Adipocyte (in vitro differentiated cells): ENCODE measurements at regions not wholly inside any gene's neighbourhood (a gene's known extent, or its start where the extent isn't known, plus 50 kb on each side); places are given as distances from the start of the nearest gene placed in this dataset.
A peak's percentile ranks its signal among the peaks of the same experiment; 100 is the strongest.

Source experiments
- DNase-seq: peaks from one replicate; pipeline ENCODE4 v3.0.0-alpha.2; 2015; ENCODE audit warnings: low read depth
- H3K27me3 ChIP-seq: replicated peaks from 2 replicates; pipeline ENCODE4 v1.7.0; 2013; ENCODE audit warnings: mild to moderate bottlenecking, low read length, moderate library complexity; ENCODE audit not compliant: control insufficient read depth, insufficient read depth
- H3K36me3 ChIP-seq: 2 replicates; pipeline ENCODE4 v1.7.0; 2013; ENCODE audit warnings: low read length, mild to moderate bottlenecking, moderate library complexity; ENCODE audit not compliant: control insufficient read depth, insufficient read depth, severe bottlenecking
- H3K4me1 ChIP-seq: 2 replicates; pipeline ENCODE4 v1.7.0; 2013; ENCODE audit warnings: mild to moderate bottlenecking, low read length, moderate library complexity; ENCODE audit not compliant: control insufficient read depth, insufficient read depth
- H3K4me3 ChIP-seq: 2 replicates; pipeline ENCODE4 v1.7.0; 2013; ENCODE audit warnings: mild to moderate bottlenecking, low read length, moderate library complexity
- H3K9ac ChIP-seq: 2 replicates; pipeline ENCODE4 v1.7.0; 2013; ENCODE audit warnings: mild to moderate bottlenecking, low read length, moderate library complexity
- H3K9me3 ChIP-seq: 2 replicates; pipeline ENCODE4 v1.7.0; 2013; ENCODE audit warnings: mild to moderate bottlenecking, low read length, moderate library complexity; ENCODE audit not compliant: control insufficient read depth

DNA sequence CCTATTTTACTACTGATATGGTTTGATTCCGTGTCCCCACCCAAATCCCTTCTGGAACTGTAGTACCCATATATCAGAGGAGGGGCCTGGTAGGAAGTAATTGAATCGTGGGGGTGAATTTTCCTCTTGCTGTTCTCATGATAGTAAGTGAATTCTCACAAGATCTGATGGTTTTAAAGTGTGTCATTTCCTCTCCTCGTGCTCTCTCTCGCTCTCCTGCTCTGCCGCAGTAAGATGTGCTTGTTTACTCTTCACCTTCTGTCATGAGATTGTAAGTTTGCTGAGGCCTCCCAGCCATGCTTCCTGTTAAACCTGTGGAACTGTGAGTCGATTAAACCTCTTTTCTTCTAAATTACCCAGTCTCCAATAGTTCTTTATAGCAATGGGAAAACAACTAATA, 81.2 kb upstream of the ZBTB20 start:
- Histone ChIP-seq H3K9ac (no peak overlapping the region), H3K27me3 (no peaks in the 10 kb centered on the region), H3K9me3 (no peaks in the 10 kb centered on the region), H3K36me3 (no peaks in the 10 kb centered on the region), H3K4me3 (no peak overlapping the region), H3K4me1 (peaks cover 35% of the 10 kb centered on the region)
- no peak for DNase-seq

DNA sequence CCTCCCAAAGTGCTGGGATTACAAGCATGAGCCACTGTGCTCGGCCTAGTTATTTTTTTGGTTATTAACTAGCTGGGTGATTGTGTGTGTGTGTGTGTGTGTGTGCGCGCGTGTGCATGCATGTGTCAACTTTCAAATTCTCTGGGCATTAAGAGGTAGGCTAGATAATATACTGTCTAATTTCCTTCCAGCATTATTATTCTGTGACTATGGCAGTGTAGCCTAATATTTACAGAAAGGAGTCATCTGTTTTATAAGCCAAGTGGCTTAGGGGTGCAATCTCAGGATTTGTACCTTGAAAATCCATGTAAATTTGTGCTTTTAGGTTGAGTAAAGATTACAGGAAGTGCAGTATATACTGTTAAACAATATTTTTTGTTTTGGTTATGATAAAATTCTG, 85.1 kb upstream of the ZBTB20 start:
- H3K4me1 ChIP-seq = peaks cover 30% of the 10 kb centered on the region
- no peaks in the 10 kb centered on the region for H3K27me3 ChIP-seq
- H3K36me3 ChIP-seq = no peaks in the 10 kb centered on the region
- H3K9ac ChIP-seq = no peak overlapping the region
- H3K4me3 ChIP-seq = no peak overlapping the region
- no peaks in the 10 kb centered on the region for H3K9me3 ChIP-seq
- no peak for DNase-seq

DNA sequence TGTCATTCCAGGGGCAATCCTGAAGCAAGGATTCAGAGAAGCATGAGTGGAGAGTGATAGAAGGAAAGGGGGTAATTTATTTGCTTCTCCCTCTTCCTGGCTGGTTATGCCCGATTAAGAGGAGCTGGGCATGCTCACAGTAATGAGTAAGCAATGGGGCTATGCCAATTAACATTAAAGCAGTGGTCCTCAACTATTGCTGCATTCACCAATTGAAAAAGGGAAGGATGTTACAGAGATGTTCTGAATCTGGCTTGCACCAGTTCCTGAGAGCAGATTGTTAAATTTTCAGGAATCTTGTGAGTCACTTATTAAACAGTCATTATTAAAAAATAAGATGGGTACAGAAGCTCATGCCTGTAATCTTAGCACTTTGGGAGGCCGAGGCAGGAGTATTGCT, 85.9 kb upstream of the ZBTB20 start:
- Histone ChIP-seq H3K4me1 (peaks cover 21% of the 10 kb centered on the region), H3K4me3 (no peak overlapping the region)

DNA sequence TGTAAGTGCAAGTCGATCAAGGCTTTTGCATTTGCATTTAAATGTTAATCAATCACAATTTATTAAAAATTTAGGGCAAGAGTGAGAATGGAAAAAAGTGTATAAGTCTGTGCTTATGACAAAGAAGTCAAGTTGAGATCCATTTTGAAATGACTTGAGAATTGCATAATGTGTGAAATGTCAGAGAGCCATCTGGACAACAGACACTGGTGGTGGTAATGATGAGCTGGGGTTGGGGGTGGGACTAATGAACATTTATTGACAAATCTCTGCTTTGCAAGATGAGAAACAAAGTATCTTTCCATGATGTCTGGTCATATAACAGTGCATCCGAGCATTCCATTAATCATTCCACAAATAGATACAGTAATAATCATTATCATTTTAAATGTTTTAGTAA, 89.4 kb upstream of the ZBTB20 start:
- Histone ChIP-seq H3K36me3 (no peaks in the 10 kb centered on the region), H3K4me3 (no peak overlapping the region), H3K4me1 (peaks cover 17% of the 10 kb centered on the region), H3K9me3 (no peaks in the 10 kb centered on the region), H3K9ac (no peak overlapping the region), H3K27me3 (no peaks in the 10 kb centered on the region)
- no peak for DNase-seq

More for the DNA sequence above, 85.9 kb upstream of the ZBTB20 start:
- H3K36me3 ChIP-seq = no peaks in the 10 kb centered on the region
- no peaks in the 10 kb centered on the region for H3K9me3 ChIP-seq
- no peak for DNase-seq
- no peak overlapping the region for H3K9ac ChIP-seq
- no peaks in the 10 kb centered on the region for H3K27me3 ChIP-seq

DNA sequence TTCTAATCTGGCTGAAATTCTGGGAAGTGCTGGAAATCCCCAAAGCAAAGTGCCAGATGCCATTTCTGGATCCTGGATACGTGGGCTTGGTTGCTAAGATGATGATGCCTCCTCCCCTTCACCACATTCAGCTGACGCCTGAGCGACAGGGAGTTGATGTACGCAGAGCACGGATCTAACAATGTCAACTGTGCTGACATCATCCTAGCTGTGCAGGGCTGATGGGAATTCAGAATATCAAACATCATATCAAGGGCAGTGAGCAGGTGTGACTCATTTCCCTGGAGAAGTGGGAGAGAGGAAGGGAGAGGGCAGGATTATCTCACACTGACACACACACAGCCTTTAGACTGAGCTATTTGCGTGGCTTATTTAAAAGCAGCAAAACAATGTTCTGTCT, 92.6 kb upstream of the ZBTB20 start:
- H3K9me3 ChIP-seq = no peaks in the 10 kb centered on the region
- peak; percentile 76 for DNase-seq
- H3K36me3 ChIP-seq = no peaks in the 10 kb centered on the region
- H3K27me3 ChIP-seq = no peaks in the 10 kb centered on the region
- peak overlapping the region; percentile 63 for H3K4me3 ChIP-seq
- no peak overlapping the region for H3K9ac ChIP-seq
- H3K4me1 ChIP-seq = peaks cover 12% of the 10 kb centered on the region

DNA sequence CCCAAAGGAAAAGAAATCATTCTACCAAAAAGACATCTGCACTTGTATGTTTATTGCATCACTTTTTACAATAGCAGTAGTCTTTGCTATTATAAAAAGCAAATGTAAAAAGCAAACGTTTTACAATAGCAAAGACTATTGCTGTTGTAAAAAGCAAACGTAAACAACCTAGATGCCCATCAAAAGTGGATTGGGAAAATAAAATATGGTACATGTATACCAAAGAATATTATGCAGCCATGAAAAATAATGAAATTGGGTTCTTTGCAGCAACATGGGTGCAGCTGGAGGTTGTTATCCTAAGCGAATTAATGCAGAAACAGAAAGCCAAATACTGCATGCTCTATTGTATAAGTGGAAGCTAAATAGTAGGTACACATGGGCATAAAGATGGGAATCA, 97.3 kb upstream of the ZBTB20 start:
- no peaks in the 10 kb centered on the region for H3K9me3 ChIP-seq
- no peaks in the 10 kb centered on the region for H3K27me3 ChIP-seq
- H3K36me3 ChIP-seq = no peaks in the 10 kb centered on the region
- H3K4me3 ChIP-seq = no peak overlapping the region
- DNase-seq = no peak
- no peak overlapping the region for H3K9ac ChIP-seq
- peaks cover 31% of the 10 kb centered on the region for H3K4me1 ChIP-seq

DNA sequence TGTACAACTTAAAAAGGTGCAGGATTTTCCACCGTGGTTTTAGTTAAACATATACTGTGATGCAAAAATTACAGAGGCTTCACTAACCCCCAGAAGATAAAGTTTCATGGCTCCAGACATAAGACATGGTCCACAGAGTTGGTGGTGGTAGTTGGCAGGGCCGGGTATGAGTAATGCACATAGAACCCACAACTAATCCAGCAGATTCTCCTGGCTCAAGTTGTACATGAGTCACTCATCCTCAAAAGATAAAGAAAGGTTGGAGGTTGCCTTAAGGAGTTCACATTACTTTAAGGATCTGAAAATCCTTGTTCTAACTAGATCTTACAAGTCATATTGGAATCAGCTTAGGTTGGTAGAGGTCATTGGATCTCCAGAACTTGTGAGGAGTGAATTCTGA, 98.3 kb upstream of the ZBTB20 start:
- no peak overlapping the region for H3K4me3 ChIP-seq
- no peaks in the 10 kb centered on the region for H3K36me3 ChIP-seq
- peaks cover 24% of the 10 kb centered on the region for H3K4me1 ChIP-seq
- peak; percentile 85 for DNase-seq
- no peak overlapping the region for H3K9ac ChIP-seq
- no peaks in the 10 kb centered on the region for H3K27me3 ChIP-seq
- H3K9me3 ChIP-seq = no peaks in the 10 kb centered on the region

DNA sequence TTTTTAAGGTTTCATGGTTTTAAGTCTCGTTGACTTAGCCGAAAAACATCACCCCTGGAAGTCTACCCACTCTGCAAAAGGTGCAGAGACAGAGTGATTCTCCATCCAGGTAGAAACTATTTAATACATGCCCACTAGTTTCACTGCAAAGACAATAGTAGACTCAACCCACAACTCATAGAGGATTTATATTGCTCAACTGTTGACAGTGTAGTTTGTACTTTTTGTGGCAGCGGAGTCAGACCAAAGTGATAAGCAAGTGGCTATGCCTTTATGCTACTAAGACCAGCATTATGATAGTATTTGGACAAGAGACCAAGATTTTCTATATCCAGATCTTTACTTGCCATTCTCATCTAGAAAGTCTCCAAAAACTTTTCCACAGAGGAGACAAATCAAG, 98.8 kb upstream of the ZBTB20 start:
- Histone ChIP-seq H3K9me3 (no peaks in the 10 kb centered on the region), H3K4me3 (no peak overlapping the region)
- peak; percentile 15 for DNase-seq

DNA sequence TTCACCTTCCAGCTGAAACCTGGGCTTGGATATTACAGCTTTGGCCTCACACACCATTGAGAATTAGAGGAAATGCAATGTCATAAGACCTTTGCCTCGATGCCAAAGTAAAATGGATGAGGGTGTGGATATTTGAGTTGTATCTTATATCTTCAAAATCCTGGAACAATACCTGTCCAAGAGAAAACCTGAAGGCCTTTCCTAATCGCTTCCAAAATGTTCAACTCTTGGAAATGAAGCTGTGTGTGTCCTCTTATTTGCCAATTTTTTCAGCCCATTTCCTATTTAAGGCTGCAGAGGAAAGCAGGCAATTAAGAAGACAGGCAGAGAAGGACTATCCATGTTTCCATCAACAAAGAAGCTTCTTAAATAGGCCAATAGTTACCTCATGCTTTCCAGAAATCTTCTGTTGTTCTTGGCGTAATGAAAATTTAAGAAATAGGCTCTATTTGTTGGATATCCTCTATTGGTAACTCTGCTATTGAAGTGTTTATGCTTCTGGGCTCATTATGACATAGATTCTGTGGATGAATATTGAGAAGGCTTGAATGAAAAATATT, 99.5 kb upstream of the ZBTB20 start:
- no peak overlapping the region for H3K9ac ChIP-seq
- H3K9me3 ChIP-seq = no peaks in the 10 kb centered on the region
- no peaks in the 10 kb centered on the region for H3K36me3 ChIP-seq
- peaks cover 23% of the 10 kb centered on the region for H3K4me1 ChIP-seq
- H3K4me3 ChIP-seq = no peak overlapping the region
- no peak for DNase-seq
- no peaks in the 10 kb centered on the region for H3K27me3 ChIP-seq

More for the DNA sequence above, 98.8 kb upstream of the ZBTB20 start:
- H3K27me3 ChIP-seq = no peaks in the 10 kb centered on the region
- no peaks in the 10 kb centered on the region for H3K36me3 ChIP-seq
- no peak overlapping the region for H3K9ac ChIP-seq
- H3K4me1 ChIP-seq = peaks cover 23% of the 10 kb centered on the region

DNA sequence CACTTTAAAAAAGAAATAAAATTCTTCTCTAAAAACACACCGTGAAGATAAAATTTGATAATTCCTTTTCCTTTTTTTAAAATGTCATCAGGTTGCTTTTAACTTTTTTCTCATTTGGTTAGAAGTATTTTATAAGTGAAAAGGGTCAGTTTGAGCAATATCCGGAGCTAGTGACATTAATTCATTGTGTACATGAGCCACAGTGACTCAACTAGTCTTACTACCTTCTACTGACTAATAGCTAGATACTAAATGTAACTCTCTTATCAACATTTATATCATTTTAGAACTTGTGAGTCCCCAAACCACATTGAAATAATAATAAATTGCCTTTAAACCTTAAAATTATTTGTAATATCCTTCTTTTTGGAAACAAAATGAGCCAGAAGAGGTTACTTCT, 101.2 kb upstream of the ZBTB20 start:
- DNase-seq = peak; percentile 16
- H3K36me3 ChIP-seq = no peaks in the 10 kb centered on the region
- no peaks in the 10 kb centered on the region for H3K9me3 ChIP-seq
- no peaks in the 10 kb centered on the region for H3K27me3 ChIP-seq
- H3K4me1 ChIP-seq = peaks cover 23% of the 10 kb centered on the region
- no peak overlapping the region for H3K4me3 ChIP-seq
- H3K9ac ChIP-seq = no peak overlapping the region

DNA sequence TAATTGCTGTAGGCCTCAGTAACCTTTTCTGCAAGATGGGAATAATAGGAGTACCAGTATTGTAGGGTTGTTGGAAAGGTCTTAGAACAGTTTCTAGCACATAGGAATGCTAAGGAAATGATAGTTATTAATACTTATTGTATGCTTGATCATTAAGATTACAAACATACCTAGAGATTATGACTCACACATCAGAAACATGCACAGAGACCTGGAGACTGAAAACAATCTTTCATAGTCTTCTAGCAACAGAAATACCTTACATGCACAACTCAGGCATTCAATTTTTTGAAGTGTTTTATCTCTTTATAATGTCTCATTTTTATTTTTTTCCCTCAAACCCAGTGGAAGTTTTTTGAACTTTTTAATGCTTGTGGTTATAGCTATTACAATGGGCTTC, 104.4 kb upstream of the ZBTB20 start:
- Histone ChIP-seq H3K36me3 (no peaks in the 10 kb centered on the region), H3K9me3 (peaks cover 7% of the 10 kb centered on the region), H3K9ac (no peak overlapping the region), H3K4me3 (no peak overlapping the region), H3K27me3 (no peaks in the 10 kb centered on the region), H3K4me1 (peaks cover 13% of the 10 kb centered on the region)
- DNase-seq = no peak

DNA sequence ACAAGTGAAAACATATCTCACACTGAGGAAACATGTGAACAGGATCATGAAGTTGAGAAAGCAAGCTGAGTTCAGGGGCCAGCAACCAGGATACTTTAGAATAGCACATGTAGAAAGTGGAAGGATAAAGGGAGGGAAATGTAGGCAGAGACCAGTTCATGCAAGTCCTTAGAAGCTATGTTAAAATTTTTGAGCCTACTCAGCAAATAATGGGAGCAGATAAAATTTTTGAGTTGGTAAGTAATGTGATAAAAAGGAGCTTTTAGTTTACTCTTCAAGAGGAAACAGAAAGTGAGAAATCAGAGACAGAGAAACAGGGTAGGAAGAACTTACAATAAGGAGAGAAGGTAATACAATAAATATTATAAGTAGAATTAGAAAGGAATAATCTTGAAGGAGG, 105.6 kb upstream of the ZBTB20 start:
- Histone ChIP-seq H3K27me3 (no peaks in the 10 kb centered on the region), H3K36me3 (no peaks in the 10 kb centered on the region), H3K9me3 (peaks cover 10% of the 10 kb centered on the region), H3K4me3 (no peak overlapping the region), H3K4me1 (peaks cover 8% of the 10 kb centered on the region), H3K9ac (no peak overlapping the region)
- DNase-seq = no peak
